ENCODE measurements at regions not wholly inside any gene's neighbourhood (a gene's known extent, or its start where the extent isn't known, plus 50 kb on each side); places are given as distances from the start of the nearest gene placed in this dataset.

DNA sequence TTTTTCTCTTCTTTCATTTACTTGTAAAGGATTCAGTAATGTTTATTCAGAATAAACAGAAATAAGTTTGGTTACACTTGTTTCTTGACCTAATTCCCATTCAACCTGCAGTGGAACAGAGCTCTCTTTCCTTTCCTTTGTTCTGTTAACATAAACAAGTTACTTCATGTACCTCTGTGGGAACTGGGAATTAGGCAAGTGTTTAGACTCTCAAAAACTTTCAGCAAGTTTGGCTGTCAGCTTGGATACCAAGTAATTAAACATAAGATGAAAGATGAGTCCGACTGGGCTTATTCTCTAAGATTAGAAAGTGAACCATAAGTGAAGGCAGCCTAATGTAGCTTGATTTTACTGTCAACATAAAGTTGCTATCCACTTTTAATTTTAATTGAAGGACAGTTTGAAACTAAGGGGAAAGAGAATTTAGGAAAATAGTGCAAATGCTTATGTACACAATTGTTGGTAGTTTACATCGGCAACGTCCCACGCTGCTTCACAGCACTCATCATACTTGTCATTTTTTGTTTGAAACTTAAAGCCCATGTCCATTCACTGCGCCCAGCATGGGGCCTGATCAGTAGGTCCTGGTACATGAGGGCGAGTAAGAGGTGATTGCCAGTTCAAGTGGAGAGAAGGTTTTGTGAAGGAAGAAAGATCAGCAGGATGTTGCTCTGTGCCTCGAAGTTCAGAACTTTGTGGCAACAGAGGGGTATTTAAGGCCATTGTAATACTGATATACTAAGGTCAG lies 113.0 kb downstream of the PLEKHG1 start:
- DNase-seq (ENCODE audit: low spot score): no peak

GRCh38 chr6:150713487-150713886 lies 113.8 kb downstream of the PLEKHG1 start:
- DNase-seq (ENCODE audit: low spot score): no peak

DNA sequence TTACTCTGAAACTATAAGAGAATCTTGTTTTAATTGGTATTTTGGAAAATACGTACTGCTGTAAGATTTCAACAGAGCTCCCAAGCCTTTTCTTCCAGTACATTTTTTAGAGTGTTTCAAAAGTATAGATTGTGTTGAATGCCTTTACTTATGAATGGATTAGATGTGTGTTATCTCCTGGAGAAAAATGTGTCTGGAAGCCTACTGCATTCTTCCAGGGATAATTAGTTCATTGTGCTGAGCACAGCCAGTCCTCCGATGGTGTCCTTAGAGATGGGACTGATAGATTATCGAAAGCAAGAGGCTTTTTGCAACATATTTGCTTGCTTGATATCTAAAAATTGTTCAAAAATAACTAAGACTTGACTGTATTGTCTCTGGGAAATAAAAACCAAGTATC lies 114.2 kb downstream of the PLEKHG1 start:
- DNase-seq (ENCODE audit: low spot score): no peak

DNA sequence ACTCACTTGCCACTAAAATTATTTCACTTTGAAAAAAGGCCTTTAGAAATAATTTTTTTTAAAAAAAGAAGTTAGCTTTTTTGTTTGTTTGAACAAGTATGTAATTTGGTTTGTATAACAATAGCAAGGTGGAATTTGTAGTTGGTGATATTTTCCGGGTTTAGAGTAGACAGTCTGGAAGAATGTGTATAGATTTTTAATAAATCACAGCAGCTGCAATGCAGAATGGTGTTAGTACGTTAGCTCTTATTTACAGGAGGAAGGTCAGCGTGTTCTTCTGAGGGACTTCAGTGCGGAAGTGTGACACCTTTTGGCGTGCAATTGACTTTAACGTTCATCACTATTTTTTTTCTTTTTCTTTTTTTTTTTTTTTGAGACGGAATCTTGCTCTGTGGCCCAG lies 115.4 kb downstream of the PLEKHG1 start:
- no peak for DNase-seq (ENCODE audit: low spot score)

DNA sequence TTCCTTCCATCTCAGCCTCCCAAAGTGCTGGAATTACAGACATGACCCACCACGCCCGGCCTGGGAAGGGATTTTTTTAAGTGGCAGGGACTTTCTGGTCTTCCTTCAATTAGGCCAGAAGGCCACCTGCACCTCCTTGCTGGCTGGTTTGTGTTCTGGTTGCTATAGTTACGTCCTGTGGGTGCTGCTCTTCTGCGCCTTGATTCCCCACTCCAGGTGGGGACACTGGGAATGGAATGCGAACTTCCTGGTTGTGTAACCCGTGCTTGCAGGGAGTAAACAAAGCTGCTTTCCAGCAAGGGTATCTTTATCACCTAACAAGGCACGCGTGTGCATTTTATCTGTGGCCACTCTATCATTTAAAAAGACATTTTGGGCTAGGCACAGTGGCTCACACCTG lies 117.7 kb downstream of the PLEKHG1 start:
- DNase-seq (ENCODE audit: low spot score): no peak

DNA sequence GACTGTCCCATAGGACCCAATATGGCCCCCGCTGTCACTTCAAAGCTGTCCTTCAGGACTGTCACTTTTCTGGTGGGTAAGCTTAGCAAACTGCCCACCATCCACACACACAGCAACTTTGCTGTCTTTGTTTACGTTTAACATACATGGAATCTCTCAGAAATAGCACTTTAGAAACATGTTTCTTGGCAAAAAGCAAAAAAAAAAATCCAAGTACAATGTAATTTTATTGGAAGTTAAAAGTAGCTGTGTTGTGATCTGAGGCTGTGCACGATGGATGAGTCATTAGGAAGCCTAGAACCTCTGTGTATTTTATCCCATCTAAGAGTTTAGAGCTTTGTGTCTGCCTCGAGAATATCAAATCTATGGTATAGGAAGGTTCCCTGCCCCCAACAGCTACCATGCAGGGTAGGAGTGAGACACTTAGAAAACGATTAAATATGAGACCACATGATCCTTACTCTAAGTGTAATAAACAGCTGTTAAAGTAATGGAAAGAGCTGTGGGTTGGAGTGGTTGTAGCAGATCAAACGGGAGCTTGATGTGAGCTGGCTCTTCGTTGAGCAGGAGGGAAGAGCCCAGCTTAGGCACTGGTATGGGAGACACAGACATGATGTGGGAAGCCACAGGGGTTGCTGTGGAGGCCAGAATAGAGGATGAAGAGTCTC lies 119.5 kb downstream of the PLEKHG1 start:
- DNase-seq (ENCODE audit: low spot score): no peak

DNA sequence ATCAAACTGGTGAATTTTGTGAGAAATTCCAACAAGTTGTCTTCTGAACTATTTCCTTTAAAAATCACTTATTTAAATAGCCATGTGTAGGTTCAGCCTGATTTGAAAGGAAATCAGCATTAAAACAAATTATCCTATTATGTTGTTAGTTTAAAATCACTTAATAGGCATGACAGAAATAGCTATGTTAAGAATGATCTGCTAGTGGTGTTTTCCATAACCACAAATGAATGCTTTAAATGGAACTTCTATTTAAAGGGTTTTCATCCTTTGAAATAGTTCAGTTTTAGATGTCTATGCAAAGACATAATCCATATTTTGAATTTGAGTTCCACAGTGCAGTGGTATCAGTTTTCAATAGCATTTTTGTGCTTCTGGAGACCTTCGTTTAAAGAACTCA lies 120.1 kb downstream of the PLEKHG1 start:
- DNase-seq (ENCODE audit: low spot score): no peak

GRCh38 chr6:150720774-150721233 lies 121.1 kb downstream of the PLEKHG1 start:
- no peak for DNase-seq (ENCODE audit: low spot score)

- no peak for DNase-seq (ENCODE audit: low spot score)
Measured at GRCh38 chr6:150721418-150722266, 122.0 kb downstream of the PLEKHG1 start.

- DNase-seq (ENCODE audit: low spot score): no peak
Measured at GRCh38 chr6:150722614-150723344, 123.1 kb downstream of the PLEKHG1 start.

DNA sequence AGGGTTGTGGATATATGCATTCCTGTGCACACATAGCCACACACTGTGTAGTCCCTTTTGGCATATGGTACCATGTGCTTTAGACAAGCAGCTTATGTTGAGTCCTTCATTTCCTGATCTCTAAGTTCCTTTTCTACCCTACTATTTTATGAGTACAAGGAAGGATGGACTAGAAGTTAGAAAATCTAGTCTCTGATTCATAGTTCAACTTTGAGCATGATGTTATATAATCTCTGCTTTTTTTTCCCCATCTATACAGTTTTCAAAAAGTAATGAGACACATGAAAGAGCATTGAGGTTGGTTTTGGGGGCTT lies 123.6 kb downstream of the PLEKHG1 start:
- DNase-seq (ENCODE audit: low spot score): no peak

DNA sequence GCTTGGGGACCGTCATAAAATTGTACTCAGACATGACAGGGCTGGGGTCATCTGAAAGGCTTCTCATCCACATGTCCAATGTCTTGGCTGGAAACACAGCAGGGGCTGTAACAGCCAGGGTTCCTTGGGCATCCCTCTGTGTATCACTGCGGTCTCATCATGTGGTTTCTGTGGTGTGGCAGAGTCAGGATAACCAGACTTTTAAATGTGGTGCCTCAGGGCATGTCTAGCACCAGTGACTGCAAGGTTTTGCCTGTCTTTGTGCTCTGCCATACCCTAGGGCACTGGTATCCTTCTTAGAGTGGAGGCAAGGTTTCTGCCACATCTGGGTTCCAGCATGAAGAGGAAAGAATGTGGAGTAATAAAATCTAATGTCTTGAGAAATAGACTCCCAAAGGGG lies 124.2 kb downstream of the PLEKHG1 start:
- DNase-seq (ENCODE audit: low spot score): no peak

GRCh38 chr6:150725795-150726194 lies 126.1 kb downstream of the PLEKHG1 start:
- DNase-seq (ENCODE audit: low spot score): no peak

DNA sequence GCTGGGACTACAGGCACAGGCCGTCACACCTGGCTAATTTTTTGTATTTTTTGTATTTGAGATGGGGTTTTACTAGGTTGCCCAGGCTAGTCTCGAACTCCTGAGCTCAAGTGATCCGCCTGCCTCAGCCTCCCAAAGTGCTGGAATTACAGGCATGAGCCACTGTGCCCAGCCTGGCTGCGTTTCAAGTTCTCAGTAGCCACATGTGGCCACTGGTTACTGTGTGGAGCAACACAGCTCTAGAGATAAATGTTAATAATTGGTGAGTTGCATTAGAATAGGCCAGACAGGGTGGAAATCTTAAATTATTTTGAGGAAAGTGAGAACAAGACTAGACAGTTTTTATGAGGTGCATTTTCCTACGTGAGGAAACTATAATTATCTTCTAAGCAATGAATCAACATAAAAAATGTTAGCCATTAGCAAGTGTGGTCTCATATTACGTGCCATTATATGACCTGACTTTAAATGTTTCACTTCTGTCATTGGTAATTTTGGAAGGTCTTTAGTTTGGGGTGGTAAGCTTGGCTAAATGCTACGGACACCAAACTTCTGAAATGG lies 129.6 kb downstream of the PLEKHG1 start:
- no peak for DNase-seq (ENCODE audit: low spot score)

DNA sequence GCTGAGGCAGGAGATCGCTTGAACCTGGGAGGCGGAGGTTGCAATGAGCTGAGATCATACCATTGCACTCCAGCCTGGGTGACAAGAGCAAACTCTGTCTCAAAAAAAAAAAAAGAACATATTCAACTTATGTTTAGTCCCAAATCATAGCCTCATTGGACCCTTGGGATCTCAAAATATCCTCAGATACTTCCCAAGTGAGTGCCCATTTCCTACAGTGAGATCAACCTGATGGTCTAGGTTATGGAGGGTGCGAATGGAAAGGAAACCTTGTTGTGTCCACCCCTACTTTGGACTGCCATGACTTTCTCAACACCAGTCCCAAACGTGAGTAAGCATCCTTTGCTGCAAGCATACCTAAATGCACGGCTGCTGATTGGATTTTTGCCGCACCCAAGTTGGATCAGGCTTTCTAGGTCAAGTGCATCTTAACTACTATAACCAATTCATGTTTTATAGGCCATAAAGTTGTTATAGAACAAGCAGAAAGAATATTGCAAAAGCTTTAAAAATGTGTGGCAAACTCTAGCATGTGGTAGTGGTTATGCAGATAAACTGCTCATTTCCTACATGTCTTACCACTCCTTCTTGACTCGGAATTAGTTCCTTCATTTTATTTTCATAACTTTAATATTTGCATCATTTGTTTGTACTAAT lies 131.2 kb downstream of the PLEKHG1 start:
- no peak for DNase-seq (ENCODE audit: low spot score)

GRCh38 chr6:150732765-150733539 lies 132.6 kb upstream of the MTHFD1L start:
- DNase-seq (ENCODE audit: low spot score): no peak

DNA sequence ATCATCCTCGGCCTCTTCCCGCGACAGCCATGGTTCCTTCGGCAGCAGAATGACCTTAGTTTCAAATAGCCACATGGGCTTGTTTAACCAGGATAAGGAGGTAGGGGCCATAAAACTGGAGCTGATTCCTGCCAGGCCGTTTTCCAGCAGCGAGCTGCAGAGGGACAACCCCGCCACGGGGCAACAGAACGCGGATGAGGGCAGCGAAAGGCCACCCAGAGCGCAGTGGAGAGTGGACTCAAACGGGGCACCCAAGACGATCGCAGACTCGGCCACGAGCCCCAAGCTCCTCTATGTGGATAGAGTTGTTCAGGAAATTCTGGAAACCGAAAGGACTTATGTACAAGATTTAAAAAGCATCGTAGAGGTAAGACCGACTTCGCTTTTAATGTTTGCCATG lies 131.8 kb upstream of the MTHFD1L start:
- no peak for DNase-seq (ENCODE audit: low spot score)

GRCh38 chr6:150734235-150734634 lies 131.3 kb upstream of the MTHFD1L start:
- no peak for DNase-seq (ENCODE audit: low spot score)

DNA sequence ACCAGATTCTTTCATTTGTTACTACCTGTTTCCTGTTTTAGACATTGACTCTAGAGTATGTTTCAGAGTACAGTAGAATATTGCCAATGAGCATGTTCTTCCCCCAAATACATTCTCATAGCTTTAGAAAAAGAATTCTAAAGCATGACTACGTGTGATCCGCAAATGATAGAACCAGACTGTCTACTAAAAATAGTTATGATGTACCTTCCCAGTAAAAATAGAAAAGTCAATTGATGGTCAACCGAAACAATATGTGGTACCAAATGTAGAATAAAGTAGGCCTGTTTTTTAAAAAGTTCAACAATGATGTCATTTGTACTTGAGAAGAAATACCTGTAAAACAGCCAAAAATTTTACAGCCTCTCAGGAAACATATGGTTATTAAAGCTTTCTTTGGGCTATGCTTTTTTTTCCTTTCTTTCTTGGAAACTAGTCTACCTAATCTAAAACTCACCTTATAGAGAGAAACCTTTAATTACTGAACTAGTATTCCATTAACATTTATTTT lies 130.1 kb upstream of the MTHFD1L start:
- DNase-seq (ENCODE audit: low spot score): no peak

DNA sequence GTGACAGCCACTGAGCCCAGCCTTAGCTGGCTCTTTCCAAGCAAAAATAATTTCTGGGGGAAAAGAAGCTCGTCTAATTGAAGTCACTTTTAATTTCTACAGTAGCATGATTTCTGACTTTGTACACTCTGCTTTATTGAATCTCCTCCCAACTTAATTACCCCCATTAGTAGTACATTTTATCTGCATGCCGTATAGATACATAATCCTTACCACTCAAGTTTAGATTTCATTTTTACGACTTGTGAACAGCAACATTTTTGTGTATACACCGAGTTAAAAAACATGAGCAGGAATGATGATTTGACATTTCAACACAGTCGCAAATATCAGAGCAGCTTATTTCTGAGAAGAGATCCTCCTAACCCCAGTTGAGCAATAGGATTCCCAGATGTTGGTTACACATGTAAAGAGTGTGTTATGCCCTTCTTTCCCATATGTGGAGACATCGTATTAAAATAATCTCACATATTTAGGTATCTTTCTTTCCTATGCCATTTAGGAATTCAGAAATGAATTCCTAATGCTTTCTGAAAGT lies 127.3 kb upstream of the MTHFD1L start:
- no peak for DNase-seq (ENCODE audit: low spot score)

All from Ammon's horn (tissue), 1 donor.